ENCODE measurements at regions not wholly inside any gene's neighbourhood (a gene's known extent, or its start where the extent isn't known, plus 50 kb on each side); places are given as distances from the start of the nearest gene placed in this dataset.

DNA sequence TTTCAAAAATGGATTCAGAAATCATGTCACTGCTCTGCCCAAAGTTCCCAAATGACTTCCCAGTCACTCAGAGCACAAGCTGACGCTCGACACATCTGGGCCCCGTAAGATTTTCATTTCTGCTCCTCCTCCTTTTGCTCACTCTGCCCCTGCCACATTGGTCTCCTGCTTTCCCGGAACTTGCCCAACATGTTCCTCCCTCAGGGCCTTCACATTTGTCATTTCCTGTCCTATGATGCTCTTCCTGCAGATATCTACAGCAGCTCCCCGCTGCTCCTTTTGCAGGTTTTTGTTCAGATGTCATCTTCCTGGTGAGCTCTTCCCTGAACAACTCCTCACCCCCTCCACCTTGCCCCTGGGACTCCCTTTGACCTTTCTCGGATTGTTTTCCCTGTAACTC lies 58.5 kb upstream of the IVNS1ABP start:
- H2AFZ ChIP-seq (ENCODE audit: low read length), result peak overlapping the region; percentile 38; the same call in 1 of the 2 replicates
- no peaks in the 10 kb centered on the region for H3K9me2 ChIP-seq (replicated peaks; ENCODE audit: low read length)
- H3K4me1 ChIP-seq (ENCODE audit: insufficient read depth, low read length), result peaks cover 34% of the 10 kb centered on the region
- no peaks in the 10 kb centered on the region for H3K27me3 ChIP-seq (ENCODE audit: low read length)
- no TSS peak for BruUV-seq (replicated peaks)
- no peaks in the 10 kb centered on the region for H3K79me2 ChIP-seq (ENCODE audit: low read length)
- no peak overlapping the region for H3K4me2 ChIP-seq (ENCODE audit: low read length)
- no peak overlapping the region for H3K9ac ChIP-seq (ENCODE audit: low read length)
- TF ChIP-seq EZH2 (IDR thresholded peaks at IDR 0.05; ENCODE audit: low read length, unreplicated experiment) (no peak), EZH2phosphoT487 (IDR thresholded peaks at IDR 0.05; ENCODE audit: borderline replicate concordance, low read length) (no peak)
- TF ChIP-seq, protein P1, sequence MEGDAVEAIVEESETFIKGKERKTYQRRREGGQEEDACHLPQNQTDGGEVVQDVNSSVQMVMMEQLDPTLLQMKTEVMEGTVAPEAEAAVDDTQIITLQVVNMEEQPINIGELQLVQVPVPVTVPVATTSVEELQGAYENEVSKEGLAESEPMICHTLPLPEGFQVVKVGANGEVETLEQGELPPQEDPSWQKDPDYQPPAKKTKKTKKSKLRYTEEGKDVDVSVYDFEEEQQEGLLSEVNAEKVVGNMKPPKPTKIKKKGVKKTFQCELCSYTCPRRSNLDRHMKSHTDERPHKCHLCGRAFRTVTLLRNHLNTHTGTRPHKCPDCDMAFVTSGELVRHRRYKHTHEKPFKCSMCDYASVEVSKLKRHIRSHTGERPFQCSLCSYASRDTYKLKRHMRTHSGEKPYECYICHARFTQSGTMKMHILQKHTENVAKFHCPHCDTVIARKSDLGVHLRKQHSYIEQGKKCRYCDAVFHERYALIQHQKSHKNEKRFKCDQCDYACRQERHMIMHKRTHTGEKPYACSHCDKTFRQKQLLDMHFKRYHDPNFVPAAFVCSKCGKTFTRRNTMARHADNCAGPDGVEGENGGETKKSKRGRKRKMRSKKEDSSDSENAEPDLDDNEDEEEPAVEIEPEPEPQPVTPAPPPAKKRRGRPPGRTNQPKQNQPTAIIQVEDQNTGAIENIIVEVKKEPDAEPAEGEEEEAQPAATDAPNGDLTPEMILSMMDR (conservative IDR thresholded peaks at IDR 0.05; ENCODE audit: low read depth, low read length), result no peak
- ATAC-seq, result no peak
- DNase-seq, result peak; percentile 30
- ChIA-PET CTCF (no interaction called here), POLR2A (ENCODE audit: unreplicated experiment) (no interaction called here)
- H3F3A ChIP-seq (ENCODE audit: low read length, unreplicated experiment), result no peaks in the 10 kb centered on the region
- intact Hi-C loops (cut with micrococcal nuclease), result loop anchor here (2.0 kb wide), 1 partner anchor 59 kb away; the partner anchor contains the start of gene IVNS1ABP
- H3K27ac ChIP-seq (ENCODE audit: low read length), result peak overlapping the region; percentile 95
- H3K36me3 ChIP-seq (ENCODE audit: low read depth, low read length), result no peaks in the 10 kb centered on the region
- H3K4me3 ChIP-seq (ENCODE audit: low read length), result no peak overlapping the region
- no peaks in the 10 kb centered on the region for H3K9me3 ChIP-seq (ENCODE audit: low read length)
- H4K20me1 ChIP-seq (ENCODE audit: low read length), result no peaks in the 10 kb centered on the region

DNA sequence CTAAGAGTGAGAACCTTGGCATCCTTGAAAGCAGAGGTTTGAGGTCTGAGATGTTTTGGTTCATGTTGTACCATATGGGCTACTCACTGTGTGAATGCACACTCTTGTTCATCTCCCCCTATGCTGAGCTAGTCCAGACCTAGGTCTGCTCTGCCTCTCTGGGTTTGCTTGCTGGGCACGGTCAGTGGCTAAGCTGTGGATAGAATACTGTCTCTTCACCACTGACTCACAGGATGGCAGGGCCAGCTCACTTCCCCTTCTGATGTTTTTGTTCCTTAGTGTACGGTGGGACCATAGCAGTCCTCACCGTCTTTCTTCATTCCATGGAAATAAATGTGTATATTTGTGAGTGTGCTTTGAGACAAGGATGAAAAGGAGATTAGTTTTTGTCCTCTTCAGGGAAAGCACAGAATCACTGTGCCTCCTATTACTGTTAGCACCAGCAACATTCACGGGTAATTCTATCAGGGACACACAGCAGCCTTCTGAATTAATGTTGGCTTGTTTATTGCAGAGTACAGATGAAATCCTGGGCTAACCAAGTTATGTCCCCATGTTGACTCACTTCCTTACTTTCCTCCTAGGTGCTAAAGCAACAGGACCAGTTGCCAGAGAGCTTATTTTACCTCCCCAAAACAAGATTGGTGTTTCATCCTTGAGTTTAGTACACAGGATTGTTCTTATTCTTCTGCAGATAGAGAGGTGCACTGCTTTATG lies 56.9 kb upstream of the IVNS1ABP start:
- TF ChIP-seq, protein P1 (conservative IDR thresholded peaks at IDR 0.05; ENCODE audit: low read depth, low read length), result no peak
- TF ChIP-seq EZH2phosphoT487 (IDR thresholded peaks at IDR 0.05; ENCODE audit: borderline replicate concordance, low read length), result no peak
- no peak for TF ChIP-seq EZH2 (IDR thresholded peaks at IDR 0.05; ENCODE audit: low read length, unreplicated experiment)
- no peaks in the 10 kb centered on the region for H3K9me3 ChIP-seq (ENCODE audit: low read length)
- no peaks in the 10 kb centered on the region for H3K27me3 ChIP-seq (ENCODE audit: low read length)
- ChIA-PET POLR2A (ENCODE audit: unreplicated experiment) (interaction anchor here (0.6 kb wide), 4 partner anchors 19 to 1010 kb away, joined by 3 to 5 read pairs (median 4); no protein-coding TSS in a partner anchor), CTCF (interaction anchor here (1.0 to 1.4 kb wide), 2 partner anchors 57 to 222 kb away, joined by 3 to 4 read pairs; partner anchors contain the start of gene IVNS1ABP)
- H3F3A ChIP-seq (ENCODE audit: low read length, unreplicated experiment), result peaks cover 3% of the 10 kb centered on the region
- H3K4me3 ChIP-seq (ENCODE audit: low read length), result peak overlapping the region; percentile 53
- H3K27ac ChIP-seq (ENCODE audit: low read length), result peak overlapping the region; percentile 95
- no TSS peak for BruUV-seq (replicated peaks)
- peaks cover 48% of the 10 kb centered on the region for H3K4me1 ChIP-seq (ENCODE audit: insufficient read depth, low read length)
- peak overlapping the region; percentile 47 for H3K9ac ChIP-seq (ENCODE audit: low read length)
- H3K36me3 ChIP-seq (ENCODE audit: low read depth, low read length), result no peaks in the 10 kb centered on the region
- no peaks in the 10 kb centered on the region for H3K79me2 ChIP-seq (ENCODE audit: low read length)
- DNase-seq (peak; percentile 69), ATAC-seq (peak; percentile 90)
- peak overlapping the region; percentile 76 for H2AFZ ChIP-seq (ENCODE audit: low read length)
- no peaks in the 10 kb centered on the region for H3K9me2 ChIP-seq (replicated peaks; ENCODE audit: low read length)
- H4K20me1 ChIP-seq (ENCODE audit: low read length), result no peaks in the 10 kb centered on the region
- intact Hi-C loops (cut with micrococcal nuclease), result loop anchor here (2.0 to 5.0 kb wide), 2 partner anchors 57 to 63 kb away; partner anchors contain the start of gene IVNS1ABP
- H3K4me2 ChIP-seq (ENCODE audit: low read length), result peak overlapping the region; percentile 84

DNA sequence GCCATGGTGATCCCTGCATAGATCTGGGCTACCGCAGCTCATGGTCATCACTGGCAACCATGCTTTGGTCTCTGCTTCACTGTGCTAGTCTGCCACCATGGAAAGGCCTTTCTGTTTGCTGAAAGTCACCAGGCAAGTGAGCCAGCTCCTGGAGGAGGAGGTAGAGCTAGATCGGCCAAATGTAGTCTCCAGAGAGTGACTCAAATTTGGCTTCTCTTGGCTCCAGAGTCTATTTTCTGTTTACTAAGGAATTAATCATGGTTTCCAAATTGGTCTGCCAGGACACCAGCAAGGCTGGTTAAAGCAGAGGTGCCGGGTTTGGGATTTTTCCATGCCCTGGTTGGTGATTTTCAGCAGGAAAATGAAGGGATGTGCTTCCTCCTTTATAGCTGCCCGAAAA lies 52.7 kb upstream of the IVNS1ABP start:
- peaks cover 51% of the 10 kb centered on the region for H3K4me1 ChIP-seq (ENCODE audit: insufficient read depth, low read length)
- POLR2A ChIA-PET (ENCODE audit: unreplicated experiment), result no interaction called here
- H3K36me3 ChIP-seq (ENCODE audit: low read depth, low read length), result no peaks in the 10 kb centered on the region
- 0 out of 2 replicates have a peak overlapping the region, but pooled peaks have one; percentile 52 for H2AFZ ChIP-seq (ENCODE audit: low read length)
- BruUV-seq (replicated peaks), result no TSS peak
- intact Hi-C loops (cut with micrococcal nuclease), result loop anchor here (5.0 kb wide), 1 partner anchor 68 kb away; no protein-coding TSS in a partner anchor
- peak overlapping the region; percentile 41 for H3K4me2 ChIP-seq (ENCODE audit: low read length)
- ATAC-seq (peak; percentile 45), DNase-seq (peak; percentile 82)
- peak overlapping the region; percentile 69 for H3K27ac ChIP-seq (ENCODE audit: low read length)
- no peaks in the 10 kb centered on the region for H3K27me3 ChIP-seq (ENCODE audit: low read length)
- peaks cover 3% of the 10 kb centered on the region for H3F3A ChIP-seq (ENCODE audit: low read length, unreplicated experiment)
- H3K79me2 ChIP-seq (ENCODE audit: low read length), result no peaks in the 10 kb centered on the region
- no peaks in the 10 kb centered on the region for H3K9me2 ChIP-seq (replicated peaks; ENCODE audit: low read length)
- CTCF ChIA-PET, result no interaction called here
- no peaks in the 10 kb centered on the region for H3K9me3 ChIP-seq (ENCODE audit: low read length)
- H3K9ac ChIP-seq (ENCODE audit: low read length), result no peak overlapping the region
- no peaks in the 10 kb centered on the region for H4K20me1 ChIP-seq (ENCODE audit: low read length)
- TF ChIP-seq EZH2phosphoT487 (IDR thresholded peaks at IDR 0.05; ENCODE audit: borderline replicate concordance, low read length), result no peak
- TF ChIP-seq, protein P1 (conservative IDR thresholded peaks at IDR 0.05; ENCODE audit: low read depth, low read length), result no peak
- TF ChIP-seq EZH2 (IDR thresholded peaks at IDR 0.05; ENCODE audit: low read length, unreplicated experiment), result no peak
- no peak overlapping the region for H3K4me3 ChIP-seq (ENCODE audit: low read length)

All from PC-3 (cell line).